Endothelial cell of umbilical vein (primary cell): ENCODE measurements at regions not wholly inside any gene's neighbourhood (a gene's known extent, or its start where the extent isn't known, plus 50 kb on each side); places are given as distances from the start of the nearest gene placed in this dataset.

ENCODE experiments used
- BruUV-seq: library from RNA; stranded (reverse); fragments of 400-500 nt; replicated peaks from 2 replicates; lab custom pipeline; 2021; lab: Mats Ljungman, UMichigan
- CTCF ChIA-PET: fragments of 300-600, 350-600 bp; sonication (Branson Sonifier 250); formaldehyde crosslinking; loops from one replicate; lab custom pipeline; 2021; ENCODE audit warnings: antibody characterized with exemption, inconsistent platforms; lab: Charles Lee
- POLR2A ChIA-PET: fragments of 300-600, 350-600 bp; sonication (Branson Sonifier 250); formaldehyde crosslinking; loops from one replicate; lab custom pipeline; 2021; ENCODE audit warnings: antibody characterized with exemption, inconsistent platforms; lab: Charles Lee
- DNase-seq: peaks from one replicate; pipeline ENCODE4 v3.0.0-alpha.2; 2011; ENCODE audit warnings: low read depth, low spot score
- FAIRE-seq: peaks from 2 replicates; lab custom pipeline; 2011; peaks lifted over from hg19 to GRCh38; lab: Jason Lieb, UNC
- H2AFZ ChIP-seq: 2 replicates; pipeline ENCODE4 v1.6.0; 2012; ENCODE audit warnings: low read depth, low read length, control low read depth, inconsistent platforms
- H3K27ac ChIP-seq: 2 replicates; pipeline ENCODE4 v1.5.1; 2011; ENCODE audit warnings: low read depth, mild to moderate bottlenecking, control low read depth, low read length, moderate library complexity; ENCODE audit not compliant: insufficient read depth
- H3K27me3 ChIP-seq, 2 experiments: 2 replicates each; pipeline versions ENCODE4 v1.6.0 to v1.6.1; 2011; ENCODE audit warnings: low read length in 2 of 2, mixed read lengths in 1 of 2; ENCODE audit not compliant: control insufficient read depth in 2 of 2, insufficient read depth in 2 of 2
- H3K36me3 ChIP-seq, 2 experiments: 2 replicates in 1 of 2; 3 replicates in 1 of 2; pipeline ENCODE4 v1.5.1; 2011; ENCODE audit warnings: low read length in 2 of 2, mild to moderate bottlenecking in 1 of 2, moderate library complexity in 1 of 2; ENCODE audit not compliant: control insufficient read depth in 2 of 2, insufficient read depth in 2 of 2; ENCODE audit errors: extremely low read depth in 1 of 2
- H3K4me1 ChIP-seq: 3 replicates; pipeline ENCODE4 v1.5.1; 2011; ENCODE audit warnings: mild to moderate bottlenecking, low read length; ENCODE audit not compliant: control insufficient read depth, insufficient read depth; ENCODE audit errors: extremely low read depth
- H3K4me2 ChIP-seq: 2 replicates; pipeline ENCODE4 v1.6.1; 2011; ENCODE audit warnings: low read length, control low read depth, mixed read lengths; ENCODE audit not compliant: insufficient read depth
- H3K4me3 ChIP-seq, 3 experiments: fragments of 200-600 bp in 1 of 3; sonication (generic), shearing (Covaris generic) in 1 of 3; replicated peaks in 1 of 3; 2 replicates each; pipeline ENCODE4 v1.5.1; 2011 to 2016; ENCODE audit warnings: control low read depth in 3 of 3, low read length in 3 of 3, mild to moderate bottlenecking in 2 of 3, inconsistent platforms in 1 of 3, low read depth in 1 of 3, moderate library complexity in 1 of 3; ENCODE audit not compliant: insufficient read depth in 1 of 3
- H3K79me2 ChIP-seq: 2 replicates; pipeline ENCODE4 v1.6.0; 2012; ENCODE audit warnings: low read length, inconsistent platforms; ENCODE audit not compliant: control insufficient read depth, insufficient read depth
- H3K9ac ChIP-seq: replicated peaks from 2 replicates; pipeline ENCODE3; 2011; ENCODE audit warnings: low read length, control low read depth; ENCODE audit not compliant: insufficient read depth; ENCODE audit errors: extremely low read depth
- H3K9me1 ChIP-seq: replicated peaks from 3 replicates; pipeline ENCODE4 v1.6.0; 2011; ENCODE audit warnings: mild to moderate bottlenecking, low read length; ENCODE audit not compliant: control insufficient read depth, insufficient read depth; ENCODE audit errors: extremely low read depth
- H3K9me3 ChIP-seq: replicated peaks from 2 replicates; pipeline ENCODE4 v1.5.1; 2012; ENCODE audit warnings: low read length, inconsistent platforms; ENCODE audit not compliant: control insufficient read depth, insufficient read depth
- H4K20me1 ChIP-seq: replicated peaks from 2 replicates; pipeline ENCODE3; 2011; ENCODE audit warnings: mild to moderate bottlenecking, low read length; ENCODE audit not compliant: control insufficient read depth, insufficient read depth; ENCODE audit errors: extremely low read depth
- EZH2 ChIP-seq: IDR thresholded peaks from 2 replicates; pipeline ENCODE4 v1.6.1; 2012; ENCODE audit warnings: borderline replicate concordance, low read depth, mild to moderate bottlenecking, moderate library complexity, low read length, inconsistent platforms; ENCODE audit not compliant: severe bottlenecking
- FOS ChIP-seq: IDR thresholded peaks from 2 replicates; pipeline ENCODE4 v1.6.1; 2011; ENCODE audit warnings: mild to moderate bottlenecking, low read length, moderate library complexity, borderline replicate concordance; ENCODE audit not compliant: insufficient read depth
- GATA2 ChIP-seq: IDR thresholded peaks from 2 replicates; pipeline ENCODE4 v1.7.0; 2011; ENCODE audit warnings: low read depth, mild to moderate bottlenecking, moderate library complexity, mixed read lengths, low read length; ENCODE audit not compliant: insufficient read length, insufficient read depth
- JUN ChIP-seq: IDR thresholded peaks from 2 replicates; pipeline ENCODE4 v1.6.1; 2011; ENCODE audit warnings: borderline replicate concordance, low read depth; ENCODE audit not compliant: insufficient read length, insufficient read depth
- MYC ChIP-seq: IDR thresholded peaks from one replicate; pipeline ENCODE4 v1.6.1; 2011; ENCODE audit warnings: mild to moderate bottlenecking, low read depth, low read length
- POLR2A ChIP-seq: IDR thresholded peaks from 2 replicates; pipeline ENCODE4 v1.6.1; 2012; ENCODE audit warnings: low read depth, mild to moderate bottlenecking, control low read depth, low read length
- POLR2AphosphoS5 ChIP-seq: IDR thresholded peaks from 2 replicates; pipeline ENCODE4 v1.6.1; 2012; ENCODE audit warnings: low read depth, mild to moderate bottlenecking, control low read depth, low read length, moderate library complexity; ENCODE audit not compliant: insufficient read depth
- dilution Hi-C: fragments of 300-500 bp; cut with MboI; formaldehyde crosslinking; loops from one replicate; pipeline ENCODE4 v1.15.0; 2019; ENCODE audit warnings: low sequenced_read_pairs; ENCODE audit not compliant: extremely low pct_ligation_motif_present
- intact Hi-C: fragments of 100-400 bp; cut with micrococcal nuclease; formaldehyde crosslinking; loops from one replicate; pipeline ENCODE4 v1.10.0; 2022
- TF ChIP-seq, protein P1 (sequence below), 2 donors: IDR thresholded peaks; 1 replicate in 1 of 2; 2 replicates in 1 of 2; pipeline ENCODE4 v1.5.1; 2011; ENCODE audit warnings: low read length in 2 of 2, mild to moderate bottlenecking in 2 of 2, moderate library complexity in 2 of 2, control low read depth in 1 of 2, inconsistent platforms in 1 of 2, low read depth in 1 of 2; ENCODE audit not compliant: insufficient read depth in 1 of 2; ENCODE audit errors: extremely low read depth in 1 of 2
- TF ChIP-seq, protein P2 (sequence below): IDR thresholded peaks from 2 replicates; pipeline ENCODE4 v1.6.1; 2011; ENCODE audit not compliant: insufficient read depth, insufficient read length

DNA sequence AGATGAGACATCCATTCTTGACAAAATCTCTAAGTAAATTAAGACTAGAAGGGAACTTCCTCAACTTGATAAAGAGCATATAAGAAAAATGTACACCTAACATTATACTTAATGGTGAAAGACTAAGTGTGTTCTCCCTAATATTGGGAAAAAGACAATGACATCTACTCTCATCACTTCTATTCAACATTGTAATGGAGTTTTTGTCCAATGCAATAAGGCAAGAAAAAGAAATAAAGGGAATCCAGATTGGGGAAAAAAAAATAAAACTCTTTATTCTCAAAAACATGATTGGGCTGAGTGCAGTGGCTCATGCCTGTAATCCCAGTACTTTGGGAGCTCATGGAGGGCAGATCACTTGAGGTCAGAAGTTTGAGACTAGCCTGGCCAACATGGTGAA is 131.1 kb upstream of the JUN start:
- no peaks in the 10 kb centered on the region for H4K20me1 ChIP-seq
- H3K79me2 ChIP-seq: no peaks in the 10 kb centered on the region
- no peak overlapping the region for H2AFZ ChIP-seq
- H3K9me3 ChIP-seq: no peaks in the 10 kb centered on the region
- H3K9me1 ChIP-seq: no peaks in the 10 kb centered on the region
- BruUV-seq: no TSS peak
- CTCF ChIA-PET: no interaction called here
- intact Hi-C loops: no loop called here
- peaks cover 4% of the 10 kb centered on the region for H3K4me1 ChIP-seq
- H3K9ac ChIP-seq: no peak overlapping the region
- no peak overlapping the region for H3K27ac ChIP-seq
- DNase-seq (no peak), FAIRE-seq (no peak)
- H3K4me2 ChIP-seq: no peak overlapping the region
- TF ChIP-seq MYC: no peak
- TF ChIP-seq JUN: no peak
- TF ChIP-seq, protein P1, sequence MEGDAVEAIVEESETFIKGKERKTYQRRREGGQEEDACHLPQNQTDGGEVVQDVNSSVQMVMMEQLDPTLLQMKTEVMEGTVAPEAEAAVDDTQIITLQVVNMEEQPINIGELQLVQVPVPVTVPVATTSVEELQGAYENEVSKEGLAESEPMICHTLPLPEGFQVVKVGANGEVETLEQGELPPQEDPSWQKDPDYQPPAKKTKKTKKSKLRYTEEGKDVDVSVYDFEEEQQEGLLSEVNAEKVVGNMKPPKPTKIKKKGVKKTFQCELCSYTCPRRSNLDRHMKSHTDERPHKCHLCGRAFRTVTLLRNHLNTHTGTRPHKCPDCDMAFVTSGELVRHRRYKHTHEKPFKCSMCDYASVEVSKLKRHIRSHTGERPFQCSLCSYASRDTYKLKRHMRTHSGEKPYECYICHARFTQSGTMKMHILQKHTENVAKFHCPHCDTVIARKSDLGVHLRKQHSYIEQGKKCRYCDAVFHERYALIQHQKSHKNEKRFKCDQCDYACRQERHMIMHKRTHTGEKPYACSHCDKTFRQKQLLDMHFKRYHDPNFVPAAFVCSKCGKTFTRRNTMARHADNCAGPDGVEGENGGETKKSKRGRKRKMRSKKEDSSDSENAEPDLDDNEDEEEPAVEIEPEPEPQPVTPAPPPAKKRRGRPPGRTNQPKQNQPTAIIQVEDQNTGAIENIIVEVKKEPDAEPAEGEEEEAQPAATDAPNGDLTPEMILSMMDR (IDR thresholded peaks at IDR 0.05; ENCODE audit: extremely low read depth in 1 of 2, insufficient read depth in 1 of 2, low read depth in 1 of 2, low read length in 2 of 2): no peak
- TF ChIP-seq, protein P2, sequence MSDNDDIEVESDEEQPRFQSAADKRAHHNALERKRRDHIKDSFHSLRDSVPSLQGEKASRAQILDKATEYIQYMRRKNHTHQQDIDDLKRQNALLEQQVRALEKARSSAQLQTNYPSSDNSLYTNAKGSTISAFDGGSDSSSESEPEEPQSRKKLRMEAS: no peak
- no peak for TF ChIP-seq POLR2A
- TF ChIP-seq FOS: no peak
- no peak for TF ChIP-seq POLR2AphosphoS5
- TF ChIP-seq EZH2: no peak
- no peak for TF ChIP-seq GATA2
- no peak overlapping the region for H3K4me3 ChIP-seq
- dilution Hi-C loops: no loop called here
- no peaks in the 10 kb centered on the region for H3K27me3 ChIP-seq
- H3K36me3 ChIP-seq: no peaks in the 10 kb centered on the region
- POLR2A ChIA-PET: no interaction called here
